ENCODE measurements at regions not wholly inside any gene's neighbourhood (a gene's known extent, or its start where the extent isn't known, plus 50 kb on each side); places are given as distances from the start of the nearest gene placed in this dataset.

- no peak overlapping the region for H3K27ac ChIP-seq (ENCODE audit: control insufficient read depth, insufficient read depth)
- no peaks in the 10 kb centered on the region for H4K20me1 ChIP-seq (ENCODE audit: control insufficient read depth, insufficient read depth)
- ChIA-PET CTCF (no interaction called here), POLR2A (interaction anchor here (0.6 kb wide), 1 partner anchor 1280 kb away, joined by 5 read pairs; no protein-coding TSS in a partner anchor), SMC1A (ENCODE audit: uncharacterized antibody, unreplicated experiment) (interaction anchor here (0.7 kb wide), 1 partner anchor 30 kb away, joined by 3 read pairs; no protein-coding TSS in a partner anchor), RAD21 (ENCODE audit: unreplicated experiment) (no interaction called here)
- H2AFZ ChIP-seq (ENCODE audit: control insufficient read depth, low read depth, low read length): no peak overlapping the region
- BruUV-seq (replicated peaks): no TSS peak
- H3K27me3 ChIP-seq (replicated peaks in 1 of 2; ENCODE audit: control insufficient read depth in 2 of 2, insufficient read depth in 2 of 2, low read length in 1 of 2): peaks cover 0 to 1% of the 10 kb centered on the region in 2 experiments; a peak in 2 of 4 replicates
- no peaks in the 10 kb centered on the region for H3K36me3 ChIP-seq (ENCODE audit: control insufficient read depth in 2 of 2, insufficient read depth in 2 of 2, low read length in 1 of 2)
- no peak overlapping the region for H3K9ac ChIP-seq (ENCODE audit: control insufficient read depth, insufficient read depth, low read length)
- H3K4me1 ChIP-seq (ENCODE audit: control insufficient read depth, insufficient read depth, low read length): no peaks in the 10 kb centered on the region
- DNase-seq (ENCODE audit: low read depth, low spot score): no peak
- intact Hi-C loops (cut with micrococcal nuclease; ENCODE audit: unreplicated experiment) (no loop called here), in situ Hi-C loops (cut with MboI) (no loop called here)
- no peaks in the 10 kb centered on the region for H3K79me2 ChIP-seq (ENCODE audit: control insufficient read depth, insufficient read depth, low read length)
- ATAC-seq: no peak
- FAIRE-seq: no peak
- WGBS (ENCODE audit: insufficient coverage, insufficient replicate concordance, low lambda C conversion rate, missing lambda C conversion rate): 0% methylated on average over 3 of the region's 3 CpGs
- H3K9me3 ChIP-seq (replicated peaks; ENCODE audit: control insufficient read depth, insufficient read depth, low read length): no peaks in the 10 kb centered on the region
- H3K4me2 ChIP-seq (ENCODE audit: control insufficient read depth, insufficient read depth): no peak overlapping the region
- H3K4me3 ChIP-seq: no peak overlapping the region
- TF ChIP-seq BHLHE40 (IDR thresholded peaks at IDR 0.05; ENCODE audit: borderline replicate concordance in 1 of 2, low read depth in 2 of 2, low read length in 1 of 2): no peak
- no peak for TF ChIP-seq CBX3 (IDR thresholded peaks at IDR 0.05; ENCODE audit: borderline replicate concordance, low read depth)
- no peak for TF ChIP-seq RBBP5 (conservative IDR thresholded peaks at IDR 0.05)
- TF ChIP-seq SKIL (IDR thresholded peaks at IDR 0.05; ENCODE audit: low read depth, poor library complexity, severe bottlenecking): no peak
- no peak for TF ChIP-seq GABPA (IDR thresholded peaks at IDR 0.05; ENCODE audit: low read depth)
- TF ChIP-seq NKRF (conservative IDR thresholded peaks at IDR 0.05): no peak
- no peak for TF ChIP-seq SP1 (IDR thresholded peaks at IDR 0.05; ENCODE audit: low read depth, low read length)
- TF ChIP-seq ZNF207 (IDR thresholded peaks at IDR 0.05; ENCODE audit: borderline replicate concordance): no peak
- no peak for TF ChIP-seq SMC3 (IDR thresholded peaks at IDR 0.05; ENCODE audit: borderline replicate concordance, low read length)
- TF ChIP-seq IRF3 (IDR thresholded peaks at IDR 0.05): no peak
- no peak for TF ChIP-seq USF2 (IDR thresholded peaks at IDR 0.05; ENCODE audit: borderline replicate concordance, low read depth, low read length)
- no peak for TF ChIP-seq NFIC (IDR thresholded peaks at IDR 0.05; ENCODE audit: low read depth, low read length)
- no peak for TF ChIP-seq RFX5 (IDR thresholded peaks at IDR 0.05; ENCODE audit: low read depth, low read length)
- TF ChIP-seq CEBPB (IDR thresholded peaks at IDR 0.05; ENCODE audit: borderline replicate concordance in 1 of 2, low read depth in 2 of 2, low read length in 2 of 2): no peak
- TF ChIP-seq SREBF2 (IDR thresholded peaks at IDR 0.05; ENCODE audit: low read length): no peak
- no peak for TF ChIP-seq CTCF (IDR thresholded peaks at IDR 0.05 in 2 of 3, conservative IDR thresholded peaks at IDR 0.05 in 1 of 3; ENCODE audit: control insufficient read depth in 2 of 3, extremely low read depth in 1 of 3, insufficient read depth in 1 of 3, low read depth in 3 of 3, low read length in 3 of 3)
- no peak for TF ChIP-seq ZNF384 (IDR thresholded peaks at IDR 0.05; ENCODE audit: borderline replicate concordance, low read depth, low read length)
Observed at GRCh38 chr11:114827736-114828135, 149.4 kb downstream of the NXPE2 start.

Data from GM12878 (cell line).